SKM-1 (cell line): ENCODE measurements at regions not wholly inside any gene's neighbourhood (a gene's known extent, or its start where the extent isn't known, plus 50 kb on each side); places are given as distances from the start of the nearest gene placed in this dataset.
"Not testable (repeated sequence)": the region's sequence is repeated elsewhere in the genome, so short reads cannot be mapped to it uniquely, and the experiment has no call there.

Source experiments
- DNase-seq: peaks from one replicate; lab custom pipeline; 2025; ENCODE audit not compliant: unreplicated experiment; lab: John Stamatoyannopoulos, UW

GRCh38 chr16:76800196-76800595 is 390.8 kb upstream of the MON1B start:
- no peak for DNase-seq

GRCh38 chr16:76801357-76801756 is 389.6 kb upstream of the MON1B start:
- DNase-seq, result no peak

- DNase-seq, result no peak
Measured at GRCh38 chr16:76816475-76816874, 374.5 kb upstream of the MON1B start.

GRCh38 chr16:76818606-76819181 is 372.3 kb upstream of the MON1B start:
- DNase-seq, result no peak

GRCh38 chr16:76819226-76819916 is 371.6 kb upstream of the MON1B start:
- no peak for DNase-seq

DNA sequence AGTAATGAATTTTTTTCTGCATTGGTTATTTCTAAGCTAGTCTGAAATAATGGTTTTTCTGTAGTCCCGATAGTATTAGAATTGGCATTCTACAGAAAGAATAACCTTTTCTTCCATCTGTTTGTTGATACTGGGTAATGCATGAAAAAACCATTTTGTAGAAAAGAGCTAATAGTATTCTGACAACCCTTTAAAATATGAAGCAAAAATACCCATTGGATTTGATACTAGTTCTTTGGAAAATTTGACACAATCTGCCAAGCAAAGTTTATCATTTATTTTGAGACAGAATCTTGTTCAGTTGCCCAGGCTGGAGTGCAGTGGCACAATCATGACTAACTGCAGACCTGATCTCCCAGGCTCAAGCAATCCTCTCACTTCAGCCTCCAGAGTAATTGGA is 366.8 kb upstream of the MON1B start:
- DNase-seq, result no peak

DNA sequence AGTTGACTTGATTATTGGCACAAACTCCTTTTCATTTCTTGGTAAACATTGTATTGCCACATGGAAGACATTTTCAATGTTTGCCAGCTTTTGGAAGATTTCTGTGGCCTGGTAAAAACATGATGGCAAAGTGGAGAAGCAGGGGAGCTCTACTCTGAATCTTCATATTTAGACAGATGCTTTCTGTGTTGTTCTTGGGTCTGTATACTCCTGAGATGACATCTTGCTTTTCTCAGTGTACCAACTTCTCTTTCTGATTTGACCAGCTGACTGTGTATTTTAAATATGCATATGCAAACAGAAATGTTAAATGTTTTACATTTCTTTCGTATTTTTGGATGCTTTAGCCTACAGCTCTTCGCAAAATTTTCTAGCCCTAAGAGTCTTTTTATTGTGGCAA is 366.2 kb upstream of the MON1B start:
- DNase-seq, result no peak

- no peak for DNase-seq
Measured at GRCh38 chr16:76835339-76835738, 355.7 kb upstream of the MON1B start.

- no peak for DNase-seq
Measured at GRCh38 chr16:76835779-76836300, 355.1 kb upstream of the MON1B start.

GRCh38 chr16:76837872-76838271 is 353.1 kb upstream of the MON1B start:
- DNase-seq, result no peak

DNA sequence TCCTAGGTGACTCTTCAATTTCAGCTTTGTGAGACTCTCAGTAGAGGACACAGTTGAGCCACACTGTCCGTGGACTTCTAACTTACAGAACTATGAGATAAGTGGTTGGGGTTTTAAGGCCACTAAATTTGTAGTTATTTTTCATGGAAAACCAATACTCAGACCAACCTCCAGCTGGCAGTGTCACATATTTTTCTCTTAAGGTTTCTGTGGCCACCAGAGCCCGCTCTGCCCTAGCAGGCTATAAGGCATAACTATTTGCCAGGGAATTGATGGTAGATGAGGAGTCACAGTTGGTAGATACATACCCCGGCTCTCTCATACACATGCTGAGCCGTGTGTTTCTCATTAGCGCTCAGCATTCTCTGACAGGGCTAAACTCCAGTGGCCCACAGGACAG is 336.8 kb upstream of the MON1B start:
- DNase-seq, result no peak

GRCh38 chr16:76856112-76856511 is 334.9 kb upstream of the MON1B start:
- no peak for DNase-seq

DNA sequence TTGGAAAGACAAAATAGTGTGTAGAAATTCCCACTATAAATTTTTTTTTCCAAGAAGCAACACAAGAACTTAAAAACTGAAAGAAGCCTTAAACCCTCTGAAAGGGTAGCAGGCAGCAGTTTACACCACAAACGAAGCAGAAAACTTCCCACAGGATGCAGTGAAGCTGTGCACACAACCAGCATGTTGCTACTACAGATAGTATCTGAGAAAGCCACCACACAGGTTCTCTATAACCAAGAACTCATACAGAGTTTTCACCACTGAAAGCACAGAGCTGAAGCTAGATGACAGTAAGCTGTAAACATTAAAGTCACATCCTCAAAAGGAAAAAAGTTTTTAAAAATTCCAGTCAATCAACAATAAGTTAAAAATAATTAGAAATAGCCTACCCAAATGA is 333.6 kb upstream of the MON1B start:
- no peak for DNase-seq

DNA sequence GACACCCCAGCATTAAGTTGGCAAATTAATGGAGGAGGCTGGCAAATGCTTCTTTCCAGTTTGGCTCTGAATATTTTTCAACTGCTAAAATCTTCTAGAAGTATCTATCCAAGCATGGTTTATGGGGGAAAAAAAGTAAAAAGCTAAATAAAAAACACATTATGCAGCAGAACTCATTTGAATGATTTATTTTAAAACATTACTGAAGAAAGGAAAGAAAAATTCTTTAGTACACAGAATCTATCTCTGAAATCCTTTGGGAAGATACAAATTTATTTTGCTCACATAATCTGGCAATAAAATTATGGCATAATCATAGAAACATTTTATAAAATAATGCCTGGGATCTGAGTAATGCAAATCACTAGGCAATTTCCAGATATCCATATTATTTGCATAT is 328.1 kb upstream of the MON1B start:
- DNase-seq, result no peak

DNA sequence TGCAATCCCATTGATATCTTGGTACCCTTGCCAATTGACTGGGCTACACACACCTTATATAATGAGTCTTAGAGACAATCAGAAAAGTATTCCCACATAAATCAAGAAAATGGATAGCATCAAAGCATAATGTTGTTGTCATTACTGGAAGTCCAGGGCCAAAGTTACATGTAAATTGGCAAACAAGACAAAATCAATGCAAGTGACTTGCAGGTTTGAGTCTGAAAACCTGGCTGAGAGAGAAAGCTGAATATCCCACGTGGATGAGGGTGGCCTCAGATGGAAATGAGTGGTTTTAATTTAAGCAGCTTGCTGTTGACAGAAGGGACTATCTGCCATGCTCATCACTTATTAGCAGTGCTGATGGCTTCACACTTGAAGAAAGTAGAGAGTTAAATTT is 324.0 kb upstream of the MON1B start:
- DNase-seq, result no peak

- no peak for DNase-seq
Measured at GRCh38 chr16:76875898-76876297, 315.1 kb upstream of the MON1B start.

DNA sequence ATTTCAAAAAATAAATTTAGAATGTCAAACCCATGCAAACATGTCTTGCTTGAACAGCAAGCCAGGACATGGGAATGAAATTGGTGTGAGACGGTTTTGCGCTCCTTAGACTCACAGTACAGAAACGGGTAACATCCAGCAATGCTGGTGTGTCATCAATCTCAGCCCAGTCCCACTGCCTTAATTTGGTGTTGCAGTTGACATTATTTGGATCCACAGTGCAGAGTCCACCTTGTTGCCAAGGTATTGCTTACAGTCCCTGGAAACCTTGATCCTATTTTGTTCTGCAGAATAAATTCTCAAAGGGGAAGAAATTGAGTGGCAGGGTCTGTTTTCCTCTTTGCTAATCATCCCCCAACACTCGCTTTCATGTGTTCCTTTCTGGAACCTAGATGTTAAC is 311.6 kb upstream of the MON1B start:
- no peak for DNase-seq

DNA sequence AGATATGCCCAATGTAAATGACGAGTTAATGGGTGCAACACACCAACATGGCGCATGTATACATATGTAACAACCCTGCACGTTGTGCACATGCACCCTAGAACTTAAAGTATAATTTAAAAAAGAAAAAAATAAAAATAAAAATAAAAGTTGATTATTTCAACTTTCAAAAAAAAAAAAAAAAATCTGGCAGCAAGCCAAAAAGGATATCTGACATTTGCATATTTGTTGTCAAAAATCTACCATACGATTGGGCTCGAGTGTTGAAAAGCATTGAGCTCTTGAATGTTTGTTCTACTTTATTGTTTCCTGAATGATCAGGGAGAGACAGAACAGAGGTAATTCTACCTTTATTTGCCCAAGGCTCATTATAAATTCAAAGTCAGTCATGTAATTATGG is 310.5 kb upstream of the MON1B start:
- DNase-seq, result not testable (repeated sequence)

GRCh38 chr16:76882105-76882504 is 308.9 kb upstream of the MON1B start:
- no peak for DNase-seq

GRCh38 chr16:76883076-76883475 is 307.9 kb upstream of the MON1B start:
- DNase-seq, result no peak

GRCh38 chr16:76885776-76886537 is 305.0 kb upstream of the MON1B start:
- no peak for DNase-seq

GRCh38 chr16:76897816-76898215 is 293.2 kb upstream of the MON1B start:
- no peak for DNase-seq
